Kidney epithelial cell (primary cell): ENCODE measurements at regions not wholly inside any gene's neighbourhood (a gene's known extent, or its start where the extent isn't known, plus 50 kb on each side); places are given as distances from the start of the nearest gene placed in this dataset.

Source experiments
- DNase-seq: peaks from one replicate; pipeline ENCODE4 v3.0.0-alpha.2; 2010; ENCODE audit warnings: low read depth
- H3K27me3 ChIP-seq: 2 replicates; pipeline ENCODE4 v1.6.0; 2011; ENCODE audit warnings: low read length; ENCODE audit not compliant: control insufficient read depth, insufficient read depth
- H3K36me3 ChIP-seq: 2 replicates; pipeline ENCODE4 v1.5.1; 2011; ENCODE audit warnings: low read length; ENCODE audit not compliant: control insufficient read depth, insufficient read depth
- H3K4me3 ChIP-seq: 2 replicates; pipeline ENCODE4 v1.5.1; 2011; ENCODE audit warnings: low read depth, mild to moderate bottlenecking, control low read depth, low read length
- CTCF ChIP-seq: IDR thresholded peaks from 2 replicates; pipeline ENCODE4 v1.5.1; 2011; ENCODE audit warnings: mild to moderate bottlenecking, moderate library complexity, low read length, control low read depth, inconsistent platforms; ENCODE audit not compliant: insufficient read depth, poor library complexity, severe bottlenecking

- DNase-seq = no peak
- TF ChIP-seq CTCF = no peak
- Histone ChIP-seq H3K4me3 (no peak overlapping the region), H3K36me3 (no peaks in the 10 kb centered on the region), H3K27me3 (no peaks in the 10 kb centered on the region)
Observed at GRCh38 chr16:52957199-52957598, 95.5 kb downstream of the CHD9NB start.

- no peak for TF ChIP-seq CTCF
- Histone ChIP-seq H3K4me3 (no peak overlapping the region), H3K27me3 (no peaks in the 10 kb centered on the region), H3K36me3 (no peaks in the 10 kb centered on the region)
- no peak for DNase-seq
Observed at GRCh38 chr16:52956044-52956443, 96.7 kb downstream of the CHD9NB start.

GRCh38 chr16:52953215-52953614 lies 99.5 kb downstream of the CHD9NB start:
- no peak for TF ChIP-seq CTCF
- no peak overlapping the region for H3K4me3 ChIP-seq
- no peak for DNase-seq
- no peaks in the 10 kb centered on the region for H3K36me3 ChIP-seq
- no peaks in the 10 kb centered on the region for H3K27me3 ChIP-seq

- no peak for DNase-seq
- Histone ChIP-seq H3K4me3 (no peak overlapping the region), H3K27me3 (no peaks in the 10 kb centered on the region), H3K36me3 (no peaks in the 10 kb centered on the region)
- TF ChIP-seq CTCF = no peak
Observed at GRCh38 chr16:52948946-52949345, 103.8 kb downstream of the CHD9NB start.

GRCh38 chr16:52932321-52932720 lies 120.4 kb downstream of the CHD9NB start:
- Histone ChIP-seq H3K36me3 (no peaks in the 10 kb centered on the region), H3K27me3 (no peaks in the 10 kb centered on the region), H3K4me3 (no peak overlapping the region)
- no peak for DNase-seq
- no peak for TF ChIP-seq CTCF
